ENCODE measurements at regions not wholly inside any gene's neighbourhood (a gene's known extent, or its start where the extent isn't known, plus 50 kb on each side); places are given as distances from the start of the nearest gene placed in this dataset.

DNA sequence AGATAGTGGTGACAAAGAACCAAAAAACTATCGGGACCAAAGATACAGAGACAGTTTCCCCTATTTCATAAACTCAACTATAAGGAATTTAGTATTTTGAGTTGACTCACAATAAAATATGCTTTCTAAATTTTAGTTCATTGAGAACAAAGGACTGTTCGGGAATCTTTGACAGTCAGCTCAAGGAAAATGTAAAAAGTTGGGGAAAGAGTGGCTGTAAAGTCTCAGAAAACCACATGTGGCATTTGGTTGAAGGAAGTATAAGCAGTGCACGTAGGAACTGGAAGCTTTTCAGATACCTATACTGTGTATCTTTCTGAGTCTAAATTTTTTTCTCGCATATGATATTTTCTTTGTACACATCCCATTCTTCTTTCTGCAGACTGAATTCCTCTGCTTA, 688.9 kb downstream of the KCNA4 start:
- DNase-seq (ENCODE audit: extremely low read depth, low read depth) = no peak
- TF ChIP-seq, protein P1, sequence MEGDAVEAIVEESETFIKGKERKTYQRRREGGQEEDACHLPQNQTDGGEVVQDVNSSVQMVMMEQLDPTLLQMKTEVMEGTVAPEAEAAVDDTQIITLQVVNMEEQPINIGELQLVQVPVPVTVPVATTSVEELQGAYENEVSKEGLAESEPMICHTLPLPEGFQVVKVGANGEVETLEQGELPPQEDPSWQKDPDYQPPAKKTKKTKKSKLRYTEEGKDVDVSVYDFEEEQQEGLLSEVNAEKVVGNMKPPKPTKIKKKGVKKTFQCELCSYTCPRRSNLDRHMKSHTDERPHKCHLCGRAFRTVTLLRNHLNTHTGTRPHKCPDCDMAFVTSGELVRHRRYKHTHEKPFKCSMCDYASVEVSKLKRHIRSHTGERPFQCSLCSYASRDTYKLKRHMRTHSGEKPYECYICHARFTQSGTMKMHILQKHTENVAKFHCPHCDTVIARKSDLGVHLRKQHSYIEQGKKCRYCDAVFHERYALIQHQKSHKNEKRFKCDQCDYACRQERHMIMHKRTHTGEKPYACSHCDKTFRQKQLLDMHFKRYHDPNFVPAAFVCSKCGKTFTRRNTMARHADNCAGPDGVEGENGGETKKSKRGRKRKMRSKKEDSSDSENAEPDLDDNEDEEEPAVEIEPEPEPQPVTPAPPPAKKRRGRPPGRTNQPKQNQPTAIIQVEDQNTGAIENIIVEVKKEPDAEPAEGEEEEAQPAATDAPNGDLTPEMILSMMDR (IDR thresholded peaks at IDR 0.05; ENCODE audit: low read depth, low read length, missing control alignments) = no peak
- H3K4me3 ChIP-seq (replicated peaks; ENCODE audit: low read depth, low read length) = no peak overlapping the region

DNA sequence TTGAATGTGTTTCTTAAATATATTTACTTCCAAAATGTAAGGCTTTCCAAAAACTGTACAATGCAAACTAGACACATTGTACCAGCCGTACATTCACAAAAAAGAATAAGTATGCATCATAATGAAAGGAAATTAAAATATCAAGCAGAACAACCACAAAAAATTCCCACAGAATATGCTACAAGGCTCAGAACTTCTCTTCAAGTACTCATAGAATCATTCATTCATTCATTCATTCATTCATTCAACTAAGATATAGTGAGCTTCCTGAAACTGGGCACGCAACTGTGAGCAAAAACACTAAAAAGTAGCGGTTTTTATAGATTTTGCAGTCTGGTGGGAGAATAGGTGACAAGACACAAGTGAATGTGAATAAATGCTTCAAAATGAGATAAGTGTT, 690.1 kb downstream of the KCNA4 start:
- TF ChIP-seq, protein P1 (IDR thresholded peaks at IDR 0.05; ENCODE audit: low read depth, low read length, missing control alignments) = no peak
- no peak overlapping the region for H3K4me3 ChIP-seq (replicated peaks; ENCODE audit: low read depth, low read length)
- no peak for DNase-seq (ENCODE audit: extremely low read depth, low read depth)

DNA sequence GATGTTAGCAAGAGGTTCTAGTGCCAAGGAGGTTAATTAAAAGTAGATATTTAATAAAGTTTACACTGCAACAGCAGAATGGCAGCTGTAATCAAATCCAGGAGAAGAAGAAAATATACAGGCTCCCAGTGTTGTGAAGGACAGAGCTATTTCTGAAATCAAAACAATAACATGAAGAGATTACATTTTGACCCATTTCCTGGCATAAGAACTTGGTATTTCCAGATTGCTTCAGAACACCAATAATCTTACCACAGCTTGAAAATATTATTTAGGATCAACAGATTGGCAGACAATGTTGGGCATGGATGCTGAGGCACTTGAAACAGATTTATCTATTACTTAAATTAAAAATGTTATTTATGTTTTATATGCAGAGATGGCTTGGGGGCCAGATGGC, 692.5 kb downstream of the KCNA4 start:
- H3K4me3 ChIP-seq (replicated peaks; ENCODE audit: low read depth, low read length) = no peak overlapping the region
- DNase-seq (ENCODE audit: extremely low read depth, low read depth) = no peak
- TF ChIP-seq, protein P1 (IDR thresholded peaks at IDR 0.05; ENCODE audit: low read depth, low read length, missing control alignments) = no peak

DNA sequence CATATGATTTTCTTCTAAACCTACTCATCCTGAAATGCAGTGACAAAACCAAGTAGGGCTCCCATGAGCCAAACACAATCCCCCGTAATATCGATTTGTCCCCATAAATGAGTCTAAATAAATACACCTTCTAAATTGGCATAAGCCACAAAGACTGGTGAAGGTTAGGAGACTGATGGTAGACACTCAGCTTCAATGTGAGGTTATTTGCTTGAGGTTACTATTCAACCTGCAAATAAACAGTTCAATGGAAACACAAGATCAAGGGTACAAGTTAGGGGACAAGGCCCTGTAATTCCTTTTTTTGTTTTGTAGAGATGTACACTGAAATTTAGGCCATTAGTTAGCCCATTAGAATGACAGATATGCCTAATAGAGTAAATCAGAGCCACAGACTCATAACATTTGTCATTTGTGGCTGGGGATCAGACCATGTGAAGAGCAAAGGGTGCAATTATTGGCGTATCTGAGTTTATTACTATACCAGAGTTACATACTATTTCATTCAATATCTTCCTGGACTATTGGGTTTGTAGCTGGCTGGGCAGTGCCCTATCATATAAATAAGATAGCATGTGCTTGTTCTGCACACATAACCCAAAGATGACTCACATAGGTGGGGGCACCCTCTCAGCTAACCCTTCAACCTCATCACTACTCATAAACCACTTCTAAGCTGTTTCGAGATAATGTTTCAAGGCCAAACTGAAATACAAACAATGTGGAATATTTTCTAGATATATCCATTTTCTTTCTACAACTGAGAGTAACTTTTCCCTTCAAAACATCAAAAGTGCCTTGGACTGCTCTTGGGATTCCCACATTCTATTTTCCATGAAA, 695.3 kb downstream of the KCNA4 start:
- H3K4me3 ChIP-seq (replicated peaks; ENCODE audit: low read depth, low read length) = no peak overlapping the region
- no peak for DNase-seq (ENCODE audit: extremely low read depth, low read depth)
- TF ChIP-seq, protein P1 (IDR thresholded peaks at IDR 0.05; ENCODE audit: low read depth, low read length, missing control alignments) = no peak

DNA sequence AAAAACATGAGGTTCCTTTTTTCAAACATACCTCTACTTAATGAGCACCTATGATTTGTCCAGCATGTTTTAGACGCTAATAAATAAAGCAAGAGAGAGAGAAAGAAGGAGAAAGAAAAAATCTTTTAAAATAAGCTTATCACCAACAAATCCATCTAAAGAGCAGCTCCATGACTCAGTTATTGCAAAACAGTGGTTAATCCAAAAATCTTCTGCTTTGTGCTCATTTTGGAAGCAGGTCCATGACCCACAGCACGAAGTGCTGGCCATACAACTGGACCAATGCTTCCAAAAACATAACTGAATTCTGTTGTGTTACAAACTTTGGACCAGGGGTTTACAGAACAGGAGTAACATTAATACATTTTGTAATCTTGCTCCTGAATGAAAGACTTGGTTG, 696.6 kb downstream of the KCNA4 start:
- TF ChIP-seq, protein P1 (IDR thresholded peaks at IDR 0.05; ENCODE audit: low read depth, low read length, missing control alignments) = no peak
- DNase-seq (ENCODE audit: extremely low read depth, low read depth) = no peak
- H3K4me3 ChIP-seq (replicated peaks; ENCODE audit: low read depth, low read length) = no peak overlapping the region

DNA sequence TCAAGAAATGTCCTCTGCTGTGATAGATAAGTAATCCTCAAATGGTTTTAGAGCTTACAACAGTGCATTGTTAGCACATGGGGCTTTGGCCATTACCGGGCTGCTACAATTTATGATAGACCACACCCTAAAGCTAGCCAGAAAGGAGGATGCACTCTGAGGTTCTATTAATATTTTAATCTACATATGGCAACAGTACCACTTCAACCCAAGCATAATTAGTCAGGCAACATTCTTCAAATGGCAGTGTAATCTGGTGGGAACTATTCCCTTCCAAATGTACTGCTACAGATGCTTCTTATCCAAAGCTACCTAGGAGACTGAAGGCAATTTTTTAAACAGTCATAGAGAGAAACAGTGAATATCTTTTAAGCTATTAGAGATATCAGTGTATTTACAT, 697.6 kb downstream of the KCNA4 start:
- H3K4me3 ChIP-seq (replicated peaks; ENCODE audit: low read depth, low read length) = no peak overlapping the region
- TF ChIP-seq, protein P1 (IDR thresholded peaks at IDR 0.05; ENCODE audit: low read depth, low read length, missing control alignments) = no peak
- DNase-seq (ENCODE audit: extremely low read depth, low read depth) = no peak
